NCI-H128 (cell line): ENCODE measurements at regions not wholly inside any gene's neighbourhood (a gene's known extent, or its start where the extent isn't known, plus 50 kb on each side); places are given as distances from the start of the nearest gene placed in this dataset.
"Not testable (repeated sequence)": the region's sequence is repeated elsewhere in the genome, so short reads cannot be mapped to it uniquely, and the experiment has no call there.

Source experiments
- DNase-seq: peaks from one replicate; lab custom pipeline; 2025; ENCODE audit not compliant: unreplicated experiment; lab: John Stamatoyannopoulos, UW

DNA sequence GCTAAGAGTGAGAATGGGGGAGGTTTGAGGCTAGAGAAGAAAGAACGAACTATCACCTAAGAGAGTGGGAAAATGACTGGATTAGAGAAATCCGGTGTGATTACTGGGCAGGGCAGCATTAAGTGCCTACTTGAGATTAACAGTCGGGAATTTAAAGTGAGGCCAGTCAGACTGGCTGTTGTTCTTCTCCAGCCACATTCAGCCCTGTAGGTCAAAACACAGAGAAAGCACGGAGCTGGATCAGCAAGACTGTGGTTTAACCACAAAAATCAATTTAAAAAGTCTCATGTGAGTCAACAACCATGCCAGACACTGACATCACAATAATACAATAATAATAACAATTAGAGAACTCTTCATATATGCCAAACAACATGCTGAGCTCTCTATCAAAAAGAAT is 301.9 kb upstream of the SGK1 start:
- DNase-seq = no peak

GRCh38 chr6:134619077-134619476 is 301.2 kb upstream of the SGK1 start:
- DNase-seq = no peak

- DNase-seq = no peak
These were observed 296.9 kb upstream of the SGK1 start for GRCh38 chr6:134614606-134615485.

- not testable (repeated sequence) for DNase-seq
These were observed 294.2 kb upstream of the SGK1 start for GRCh38 chr6:134612128-134612527.

DNA sequence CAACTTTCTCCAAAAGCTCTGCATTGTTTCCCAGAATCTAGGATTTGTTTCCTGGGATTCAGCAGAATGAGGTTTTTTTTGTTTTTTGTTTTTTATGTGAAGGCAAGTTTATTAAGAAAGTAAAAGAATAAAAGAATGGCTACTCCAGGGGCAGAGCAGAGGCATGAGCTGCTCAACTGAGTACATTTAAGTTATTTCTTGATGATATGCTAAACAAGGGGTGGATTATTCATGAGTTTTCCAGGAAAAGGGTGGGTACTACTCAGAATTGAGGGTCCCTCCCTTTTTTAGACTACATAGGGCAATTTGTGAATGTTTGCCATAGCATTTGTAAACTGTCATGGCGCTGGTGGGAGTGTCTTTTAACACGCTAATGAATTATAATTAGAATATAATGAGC is 292.5 kb upstream of the SGK1 start:
- DNase-seq = no peak

GRCh38 chr6:134609716-134610261 is 291.9 kb upstream of the SGK1 start:
- no peak for DNase-seq

DNA sequence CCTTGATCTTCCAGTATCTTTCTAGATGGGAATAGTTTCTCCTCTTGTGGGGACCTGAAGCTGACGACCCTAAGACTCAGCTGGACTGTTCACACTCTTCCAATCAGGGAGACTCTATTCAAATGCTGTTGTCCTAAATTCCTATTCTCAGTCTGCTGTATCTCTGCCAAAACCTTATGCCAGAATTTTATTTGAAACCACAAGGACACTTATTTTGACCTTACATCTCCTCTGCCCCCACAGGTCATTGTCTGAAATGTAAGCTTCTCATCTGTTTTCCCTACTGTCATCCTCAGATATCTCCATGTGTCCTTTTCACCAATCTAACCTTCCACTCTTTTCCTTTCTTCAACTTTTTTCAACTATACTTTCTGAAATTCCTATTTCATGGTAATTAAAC is 289.5 kb upstream of the SGK1 start:
- DNase-seq = no peak

DNA sequence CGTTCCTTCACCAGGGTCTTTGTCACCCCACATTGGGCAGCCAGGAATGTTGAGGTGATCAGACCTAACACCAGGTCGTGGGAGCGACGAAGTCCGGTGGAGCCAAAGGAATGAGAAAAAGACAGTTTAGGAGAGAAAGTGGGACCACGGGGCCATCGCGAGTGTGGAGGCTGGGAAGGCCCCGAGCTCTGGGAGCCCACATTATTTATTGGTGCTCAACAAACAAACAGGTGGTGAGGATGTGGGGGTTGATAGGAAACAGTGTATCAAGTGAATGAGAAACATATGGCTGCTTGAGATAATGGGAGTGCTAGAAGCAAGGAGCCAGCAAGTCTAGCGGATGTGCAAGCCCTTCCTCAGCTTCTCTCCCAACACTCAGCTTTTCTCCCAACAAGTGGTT is 287.1 kb upstream of the SGK1 start:
- no peak for DNase-seq

- DNase-seq = no peak
These were observed 286.2 kb upstream of the SGK1 start for GRCh38 chr6:134604014-134604676.

DNA sequence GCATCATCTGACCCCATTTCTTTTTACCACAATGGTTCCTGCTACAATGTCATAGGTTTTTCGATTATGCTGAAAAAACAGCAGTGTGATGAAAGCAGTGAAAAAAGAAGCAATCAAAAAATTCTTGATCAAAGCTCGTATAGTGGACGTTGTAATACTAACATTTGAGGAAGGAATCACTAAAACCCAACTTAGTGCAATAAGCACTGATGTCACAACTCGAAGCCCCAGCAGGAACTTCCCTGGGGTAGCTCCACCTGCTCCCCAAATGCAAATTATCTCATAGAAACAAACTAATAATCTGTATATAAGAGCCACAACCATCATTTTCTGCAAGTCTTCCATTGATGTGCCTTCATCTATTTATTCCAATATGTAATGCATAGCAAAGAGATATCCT is 285.6 kb upstream of the SGK1 start:
- DNase-seq = no peak

DNA sequence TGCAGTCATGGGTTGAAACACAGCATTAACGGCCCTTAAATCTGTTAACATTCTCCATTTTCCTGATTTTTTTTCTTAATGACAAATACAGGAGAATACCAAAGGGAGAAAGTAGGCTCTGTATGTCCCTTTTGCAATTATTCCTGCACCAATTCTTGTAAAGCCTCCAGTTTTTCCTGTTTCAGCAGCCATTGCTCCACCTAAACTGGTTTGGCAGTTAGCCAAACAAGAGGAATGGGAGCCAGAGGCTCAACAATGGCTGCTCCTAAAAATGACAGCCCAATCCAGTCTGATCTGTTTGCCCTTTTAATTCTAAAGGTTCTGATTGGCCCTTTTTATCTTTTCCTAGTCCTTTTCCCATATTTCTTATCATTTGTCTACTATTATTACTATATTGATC is 284.2 kb upstream of the SGK1 start:
- DNase-seq = no peak

DNA sequence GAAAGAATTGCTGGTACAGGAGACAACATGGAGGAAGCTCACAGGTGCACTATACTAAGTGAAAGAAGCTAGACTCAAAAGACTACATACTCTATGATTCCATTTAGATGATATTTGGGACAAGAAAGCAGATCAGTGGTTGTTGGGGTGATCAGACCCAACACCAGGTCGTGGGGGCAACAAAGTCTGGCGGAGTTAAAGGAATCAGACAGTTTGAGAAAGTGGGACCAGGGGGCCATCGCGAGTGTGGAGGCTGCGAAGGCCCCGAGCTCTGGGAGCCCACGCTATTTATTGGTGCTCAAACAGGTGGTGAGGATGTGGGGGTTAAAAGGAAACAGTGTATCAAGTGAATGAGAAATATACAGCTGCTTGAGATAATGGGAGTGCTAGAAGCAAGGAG is 282.8 kb upstream of the SGK1 start:
- DNase-seq = no peak

- no peak for DNase-seq
These were observed 281.2 kb upstream of the SGK1 start for GRCh38 chr6:134599079-134599478.

- no peak for DNase-seq
These were observed 278.3 kb upstream of the SGK1 start for GRCh38 chr6:134596191-134596590.

DNA sequence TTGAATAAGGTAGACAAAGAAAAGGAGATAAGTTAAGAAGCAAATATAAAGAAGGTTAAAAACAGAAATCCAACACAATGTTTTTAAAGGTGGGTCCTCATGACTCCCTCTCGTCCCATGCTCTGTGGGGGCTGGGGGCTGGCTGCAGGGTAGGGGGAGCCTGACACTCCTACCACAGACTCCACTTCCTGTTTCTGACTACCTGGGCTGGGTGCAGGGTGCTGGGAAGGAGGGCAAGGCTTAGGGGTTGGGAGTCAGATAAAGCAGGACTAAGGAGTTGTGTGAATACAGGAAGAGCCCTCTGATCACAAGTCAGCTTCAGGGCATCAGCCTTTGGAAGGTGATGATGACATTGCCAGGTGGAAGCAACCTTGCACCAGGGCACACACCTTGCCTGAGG is 277.0 kb upstream of the SGK1 start:
- no peak for DNase-seq

GRCh38 chr6:134593887-134594286 is 276.0 kb upstream of the SGK1 start:
- DNase-seq = no peak

- DNase-seq = no peak
These were observed 275.5 kb upstream of the SGK1 start for GRCh38 chr6:134593442-134593841.

- DNase-seq = no peak
These were observed 275.1 kb upstream of the SGK1 start for GRCh38 chr6:134593024-134593423.

- no peak for DNase-seq
These were observed 272.5 kb upstream of the SGK1 start for GRCh38 chr6:134590449-134590848.

DNA sequence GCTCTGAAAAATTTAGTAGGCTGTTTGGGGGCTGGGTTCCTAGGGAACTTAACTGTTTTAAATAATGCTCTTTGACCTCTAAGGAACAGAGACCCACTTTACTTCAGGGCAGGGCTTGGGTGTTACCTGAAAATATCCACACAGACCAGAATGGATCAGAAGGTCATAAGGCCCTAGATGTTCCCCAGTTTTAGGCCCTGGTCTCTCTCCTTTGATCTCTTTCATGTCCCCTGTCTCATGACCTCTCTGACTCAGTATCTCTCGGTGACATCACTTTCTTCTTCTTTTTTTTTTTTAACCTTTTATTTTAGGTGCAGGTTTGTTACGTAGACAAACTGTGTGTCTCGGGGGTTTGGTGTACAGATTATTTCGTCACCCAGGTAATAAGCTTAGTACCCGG is 272.1 kb upstream of the SGK1 start:
- no peak for DNase-seq

DNA sequence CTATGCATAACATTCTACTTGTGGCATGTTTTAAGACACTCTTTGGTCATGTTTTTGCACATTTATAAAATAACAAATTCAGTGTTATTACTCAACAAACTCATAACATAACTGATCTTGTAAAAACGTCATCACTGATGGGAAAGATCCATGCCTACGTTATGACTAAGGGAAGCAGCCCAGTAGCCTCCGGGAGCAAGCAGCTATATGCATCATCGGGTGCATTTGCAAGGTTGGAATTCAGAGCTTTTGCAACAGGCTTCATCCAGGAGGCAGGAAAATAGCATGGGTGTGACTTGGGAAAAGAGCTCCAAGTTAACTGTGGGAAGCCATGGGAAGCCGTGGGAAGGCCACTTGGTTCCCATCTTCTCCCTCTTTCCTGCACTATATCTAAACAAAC is 271.6 kb upstream of the SGK1 start:
- DNase-seq = no peak

- DNase-seq = no peak
These were observed 270.4 kb upstream of the SGK1 start for GRCh38 chr6:134588267-134588666.
